ENCODE measurements at regions not wholly inside any gene's neighbourhood (a gene's known extent, or its start where the extent isn't known, plus 50 kb on each side); places are given as distances from the start of the nearest gene placed in this dataset.

DNA sequence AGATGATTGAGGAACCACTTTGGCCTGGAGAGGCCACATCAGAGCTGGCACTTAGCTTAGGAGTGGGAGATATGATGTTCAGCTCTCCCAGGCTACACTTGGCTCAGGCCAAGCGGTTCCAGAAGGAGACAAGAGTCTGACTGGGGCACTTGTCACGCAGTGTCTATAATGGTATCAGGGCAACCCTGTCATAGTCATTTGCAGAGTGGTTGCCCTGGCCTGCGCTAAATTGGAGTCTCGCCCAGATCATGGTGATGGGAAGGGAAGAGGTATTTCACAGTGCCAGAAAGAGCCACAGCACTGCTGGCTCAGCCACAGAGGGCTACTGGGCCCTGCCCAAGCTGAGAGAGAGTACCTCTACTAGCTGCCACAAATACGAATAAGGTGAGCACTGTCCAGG lies 186.9 kb upstream of the CRBN start:
- Mint-ChIP-seq H3K4me3 (ENCODE audit: unreplicated experiment) (no peak overlapping the region), H3K4me1 (ENCODE audit: low read depth) (no peaks in the 10 kb centered on the region), H3K27ac (ENCODE audit: unreplicated experiment) (no peak overlapping the region), H3K27me3 (ENCODE audit: low read depth) (no peaks in the 10 kb centered on the region), H3K36me3 (ENCODE audit: low read depth) (no peaks in the 10 kb centered on the region), H3K9me3 (ENCODE audit: low read depth) (peaks cover 7% of the 10 kb centered on the region)
- no peak for DNase-seq (ENCODE audit: low spot score)
- TF ChIP-seq, protein P1, sequence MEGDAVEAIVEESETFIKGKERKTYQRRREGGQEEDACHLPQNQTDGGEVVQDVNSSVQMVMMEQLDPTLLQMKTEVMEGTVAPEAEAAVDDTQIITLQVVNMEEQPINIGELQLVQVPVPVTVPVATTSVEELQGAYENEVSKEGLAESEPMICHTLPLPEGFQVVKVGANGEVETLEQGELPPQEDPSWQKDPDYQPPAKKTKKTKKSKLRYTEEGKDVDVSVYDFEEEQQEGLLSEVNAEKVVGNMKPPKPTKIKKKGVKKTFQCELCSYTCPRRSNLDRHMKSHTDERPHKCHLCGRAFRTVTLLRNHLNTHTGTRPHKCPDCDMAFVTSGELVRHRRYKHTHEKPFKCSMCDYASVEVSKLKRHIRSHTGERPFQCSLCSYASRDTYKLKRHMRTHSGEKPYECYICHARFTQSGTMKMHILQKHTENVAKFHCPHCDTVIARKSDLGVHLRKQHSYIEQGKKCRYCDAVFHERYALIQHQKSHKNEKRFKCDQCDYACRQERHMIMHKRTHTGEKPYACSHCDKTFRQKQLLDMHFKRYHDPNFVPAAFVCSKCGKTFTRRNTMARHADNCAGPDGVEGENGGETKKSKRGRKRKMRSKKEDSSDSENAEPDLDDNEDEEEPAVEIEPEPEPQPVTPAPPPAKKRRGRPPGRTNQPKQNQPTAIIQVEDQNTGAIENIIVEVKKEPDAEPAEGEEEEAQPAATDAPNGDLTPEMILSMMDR (IDR thresholded peaks at IDR 0.05), result no peak

DNA sequence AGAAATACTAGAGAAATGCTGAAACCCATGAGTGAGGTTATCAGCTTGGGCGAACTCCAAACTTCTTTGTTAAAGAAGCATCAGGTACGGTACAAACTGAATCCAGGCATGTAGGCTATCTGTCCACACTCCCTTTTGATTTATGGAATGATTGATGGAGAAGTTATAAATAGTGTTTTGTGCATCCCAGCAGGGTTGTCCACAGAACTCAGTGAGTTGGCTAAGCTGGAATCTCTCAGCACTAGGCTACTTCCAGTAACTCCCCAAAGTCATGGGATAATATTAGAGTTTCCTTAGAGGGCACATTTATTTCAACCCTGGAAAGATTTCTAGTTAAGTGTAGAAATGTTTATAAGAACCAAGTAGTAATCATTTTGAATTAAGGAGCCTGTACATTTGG lies 186.2 kb upstream of the CRBN start:
- H3K4me1 Mint-ChIP-seq (ENCODE audit: low read depth), result no peaks in the 10 kb centered on the region
- peaks cover 9% of the 10 kb centered on the region for H3K9me3 Mint-ChIP-seq (ENCODE audit: low read depth)
- H3K27me3 Mint-ChIP-seq (ENCODE audit: low read depth), result no peaks in the 10 kb centered on the region
- H3K27ac Mint-ChIP-seq (ENCODE audit: unreplicated experiment), result no peak overlapping the region
- no peaks in the 10 kb centered on the region for H3K36me3 Mint-ChIP-seq (ENCODE audit: low read depth)
- TF ChIP-seq, protein P1 (IDR thresholded peaks at IDR 0.05), result no peak
- DNase-seq (ENCODE audit: low spot score), result no peak
- no peak overlapping the region for H3K4me3 Mint-ChIP-seq (ENCODE audit: unreplicated experiment)

- H3K27ac Mint-ChIP-seq (ENCODE audit: unreplicated experiment), result no peak overlapping the region
Observed at GRCh38 chr3:3356846-3357245, 177.4 kb upstream of the CRBN start.

GRCh38 chr3:3355442-3355841 lies 176.0 kb upstream of the CRBN start:
- H3K9me3 Mint-ChIP-seq (ENCODE audit: low read depth), result peaks cover 2% of the 10 kb centered on the region
- no peaks in the 10 kb centered on the region for H3K27me3 Mint-ChIP-seq (ENCODE audit: low read depth)
- no peak for DNase-seq (ENCODE audit: low spot score)
- TF ChIP-seq, protein P1 (IDR thresholded peaks at IDR 0.05), result no peak
- H3K36me3 Mint-ChIP-seq (ENCODE audit: low read depth), result no peaks in the 10 kb centered on the region
- no peaks in the 10 kb centered on the region for H3K4me1 Mint-ChIP-seq (ENCODE audit: low read depth)
- H3K27ac Mint-ChIP-seq (ENCODE audit: unreplicated experiment), result no peak overlapping the region
- H3K4me3 Mint-ChIP-seq (ENCODE audit: unreplicated experiment), result no peak overlapping the region

More at GRCh38 chr3:3356846-3357245, 177.4 kb upstream of the CRBN start:
- TF ChIP-seq, protein P1 (IDR thresholded peaks at IDR 0.05), result no peak
- H3K4me1 Mint-ChIP-seq (ENCODE audit: low read depth), result no peaks in the 10 kb centered on the region
- no peaks in the 10 kb centered on the region for H3K36me3 Mint-ChIP-seq (ENCODE audit: low read depth)
- no peak for DNase-seq (ENCODE audit: low spot score)
- H3K4me3 Mint-ChIP-seq (ENCODE audit: unreplicated experiment), result no peak overlapping the region
- peaks cover 5% of the 10 kb centered on the region for H3K9me3 Mint-ChIP-seq (ENCODE audit: low read depth)
- H3K27me3 Mint-ChIP-seq (ENCODE audit: low read depth), result no peaks in the 10 kb centered on the region

GRCh38 chr3:3353153-3353552 lies 173.7 kb upstream of the CRBN start:
- no peak for DNase-seq (ENCODE audit: low spot score)
- peaks cover 7% of the 10 kb centered on the region for H3K9me3 Mint-ChIP-seq (ENCODE audit: low read depth)
- no peaks in the 10 kb centered on the region for H3K4me1 Mint-ChIP-seq (ENCODE audit: low read depth)
- H3K27ac Mint-ChIP-seq (ENCODE audit: unreplicated experiment), result no peak overlapping the region
- TF ChIP-seq, protein P1 (IDR thresholded peaks at IDR 0.05), result no peak
- no peaks in the 10 kb centered on the region for H3K27me3 Mint-ChIP-seq (ENCODE audit: low read depth)
- H3K4me3 Mint-ChIP-seq (ENCODE audit: unreplicated experiment), result no peak overlapping the region
- no peaks in the 10 kb centered on the region for H3K36me3 Mint-ChIP-seq (ENCODE audit: low read depth)

Measured in chondrocyte (in vitro differentiated cells).